ENCODE measurements at regions not wholly inside any gene's neighbourhood (a gene's known extent, or its start where the extent isn't known, plus 50 kb on each side); places are given as distances from the start of the nearest gene placed in this dataset.

- no peak for TF ChIP-seq CTCF (IDR thresholded peaks at IDR 0.05)
- TF ChIP-seq POLR2A (IDR thresholded peaks at IDR 0.05): no peak
Observed at GRCh38 chr3:107269136-107269535, 108.1 kb upstream of the CCDC54 start.
